ENCODE measurements at regions not wholly inside any gene's neighbourhood (a gene's known extent, or its start where the extent isn't known, plus 50 kb on each side); places are given as distances from the start of the nearest gene placed in this dataset.

- Mint-ChIP-seq H3K27me3 (ENCODE audit: low read depth) (no peaks in the 10 kb centered on the region), H3K9me3 (no peaks in the 10 kb centered on the region), H3K4me1 (no peaks in the 10 kb centered on the region), H3K36me3 (ENCODE audit: low read depth) (no peaks in the 10 kb centered on the region), H3K27ac (peak overlapping the region; percentile 7 to 88 (median 87)), H3K4me3 (no peak overlapping the region)
- no peak for TF ChIP-seq CTCF (IDR thresholded peaks at IDR 0.05; ENCODE audit: unreplicated experiment in 3 of 3)
Observed at GRCh38 chr3:81270603-81271379, 490.7 kb downstream of the GBE1 start.

- TF ChIP-seq CTCF (IDR thresholded peaks at IDR 0.05; ENCODE audit: unreplicated experiment in 3 of 3) = no peak
- Mint-ChIP-seq H3K27me3 (ENCODE audit: low read depth) (no peaks in the 10 kb centered on the region), H3K36me3 (ENCODE audit: low read depth) (no peaks in the 10 kb centered on the region), H3K27ac (peak overlapping the region; percentile 32 to 69 (median 57)), H3K9me3 (no peaks in the 10 kb centered on the region), H3K4me3 (no peak overlapping the region), H3K4me1 (peaks cover 3% of the 10 kb centered on the region)
Observed at GRCh38 chr3:81268526-81268925, 492.9 kb downstream of the GBE1 start.

- Mint-ChIP-seq H3K4me1 (peaks cover 3% of the 10 kb centered on the region), H3K36me3 (ENCODE audit: low read depth) (no peaks in the 10 kb centered on the region), H3K27me3 (ENCODE audit: low read depth) (no peaks in the 10 kb centered on the region), H3K9me3 (no peaks in the 10 kb centered on the region), H3K27ac (no peak overlapping the region), H3K4me3 (no peak overlapping the region)
- no peak for TF ChIP-seq CTCF (IDR thresholded peaks at IDR 0.05; ENCODE audit: unreplicated experiment in 3 of 3)
Observed at GRCh38 chr3:81261996-81262395, 499.4 kb downstream of the GBE1 start.

GRCh38 chr3:81255463-81255862, 506.0 kb downstream of the GBE1 start:
- no peaks in the 10 kb centered on the region for H3K36me3 Mint-ChIP-seq (ENCODE audit: low read depth)
- no peak overlapping the region for H3K27ac Mint-ChIP-seq
- no peak for TF ChIP-seq CTCF (IDR thresholded peaks at IDR 0.05; ENCODE audit: unreplicated experiment in 3 of 3)
- no peaks in the 10 kb centered on the region for H3K4me1 Mint-ChIP-seq
- no peaks in the 10 kb centered on the region for H3K9me3 Mint-ChIP-seq
- H3K27me3 Mint-ChIP-seq (ENCODE audit: low read depth) = peaks cover 4% of the 10 kb centered on the region
- no peak overlapping the region for H3K4me3 Mint-ChIP-seq

- Mint-ChIP-seq H3K27ac (no peak overlapping the region), H3K36me3 (ENCODE audit: low read depth) (no peaks in the 10 kb centered on the region)
Observed at GRCh38 chr3:81251096-81251495, 510.3 kb downstream of the GBE1 start.

More at GRCh38 chr3:81251096-81251495, 510.3 kb downstream of the GBE1 start:
- Mint-ChIP-seq H3K27me3 (ENCODE audit: low read depth) (peaks cover 4% of the 10 kb centered on the region), H3K9me3 (no peaks in the 10 kb centered on the region), H3K4me1 (no peaks in the 10 kb centered on the region), H3K4me3 (no peak overlapping the region)
- no peak for TF ChIP-seq CTCF (IDR thresholded peaks at IDR 0.05; ENCODE audit: unreplicated experiment in 3 of 3)

Measured in nephron (organoid).